Peyer's patch (tissue), 4 donors: ENCODE measurements at regions not wholly inside any gene's neighbourhood (a gene's known extent, or its start where the extent isn't known, plus 50 kb on each side); places are given as distances from the start of the nearest gene placed in this dataset.
A peak's percentile ranks its signal among the peaks of the same experiment; 100 is the strongest.

Experiments used
- DNase-seq, 3 donors: peaks; one replicate each; pipeline ENCODE4 v3.0.0-alpha.2; 2017 to 2019
- H3K27ac ChIP-seq, 4 donors: fragments of 200-600 bp; sonication (generic); one replicate each; pipeline ENCODE4 v1.5.1; 2016 to 2019
- H3K27me3 ChIP-seq, 2 donors: fragments of 200-600 bp; sonication (generic); one replicate each; pipeline ENCODE4 v1.5.1; 2019
- H3K36me3 ChIP-seq, 3 donors: fragments of 200-600 bp; sonication (generic); one replicate each; pipeline ENCODE4 v1.5.1; 2016 to 2019
- H3K4me1 ChIP-seq, 4 donors: fragments of 200-600 bp; sonication (generic); one replicate each; pipeline ENCODE4 v1.5.1; 2016 to 2019
- H3K4me3 ChIP-seq, 4 donors: fragments of 200-600 bp; sonication (generic); 1 replicate in 3 of 4; 2 replicates in 1 of 4; pipeline ENCODE4 v1.5.1; 2016 to 2019; ENCODE audit warnings: mild to moderate bottlenecking in 1 of 4
- H3K9me3 ChIP-seq, 4 donors: fragments of 200-600 bp; sonication (generic); one replicate each; pipeline ENCODE4 v1.5.1; 2016 to 2019; ENCODE audit warnings: mild to moderate bottlenecking in 1 of 4
- POLR2A ChIP-seq, 2 donors: fragments of 450-650 bp; IDR thresholded peaks; one replicate each; pipeline ENCODE4 v1.5.1; 2017; ENCODE audit warnings: antibody characterized with exemption in 2 of 2, mild to moderate bottlenecking in 2 of 2, moderate library complexity in 2 of 2
- TF ChIP-seq, protein P1 (sequence below), 6 experiments: fragments of 450-650 bp in 4 of 6; fragments of 200-600 bp in 2 of 6; sonication (generic) in 1 of 6; IDR thresholded peaks; one replicate each; pipeline ENCODE4 v1.5.1; 2017 to 2019; ENCODE audit warnings: antibody characterized with exemption in 6 of 6, mild to moderate bottlenecking in 3 of 6, moderate library complexity in 1 of 6

DNA sequence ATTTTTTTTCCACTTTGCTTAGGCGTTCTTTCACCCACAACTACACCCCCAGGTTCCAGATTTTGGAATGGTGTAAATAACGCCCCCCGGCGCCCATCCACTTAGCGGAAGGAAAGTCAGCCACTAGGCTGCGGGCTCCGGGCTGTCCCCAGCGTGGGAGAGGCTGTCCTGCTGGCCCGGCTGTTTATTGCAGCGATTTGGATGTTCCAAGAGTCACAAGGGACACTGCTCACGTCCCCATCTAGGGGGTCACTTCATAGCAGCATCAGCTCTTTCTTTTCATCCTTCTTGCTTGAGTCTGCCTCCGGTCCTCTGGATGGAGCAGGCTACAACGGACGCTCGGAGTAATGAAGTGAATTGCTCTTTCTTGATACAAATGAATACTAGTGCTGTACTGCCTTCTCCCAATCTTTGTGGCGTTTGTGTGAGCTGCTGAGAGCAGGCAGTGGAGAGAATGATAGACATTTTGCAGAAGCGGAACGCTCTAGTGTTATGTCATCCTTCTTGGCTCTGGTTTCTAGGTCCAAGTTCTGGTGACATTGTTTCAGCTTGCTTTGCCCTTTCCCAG is 50.7 kb upstream of the PAIP2B start:
- DNase-seq, result peak in 2 of 3 donors; percentile 22 to 48
- Histone ChIP-seq H3K27me3 (no peaks in the 10 kb centered on the region), H3K36me3 (no peaks in the 10 kb centered on the region), H3K9me3 (no peaks in the 10 kb centered on the region), H3K4me3 (peak overlapping the region; percentile 54 to 59 (median 57)), H3K27ac (no peak overlapping the region), H3K4me1 (peaks cover 0 to 19% (median 4%) of the 10 kb centered on the region in 4 donors)
- TF ChIP-seq, protein P1, sequence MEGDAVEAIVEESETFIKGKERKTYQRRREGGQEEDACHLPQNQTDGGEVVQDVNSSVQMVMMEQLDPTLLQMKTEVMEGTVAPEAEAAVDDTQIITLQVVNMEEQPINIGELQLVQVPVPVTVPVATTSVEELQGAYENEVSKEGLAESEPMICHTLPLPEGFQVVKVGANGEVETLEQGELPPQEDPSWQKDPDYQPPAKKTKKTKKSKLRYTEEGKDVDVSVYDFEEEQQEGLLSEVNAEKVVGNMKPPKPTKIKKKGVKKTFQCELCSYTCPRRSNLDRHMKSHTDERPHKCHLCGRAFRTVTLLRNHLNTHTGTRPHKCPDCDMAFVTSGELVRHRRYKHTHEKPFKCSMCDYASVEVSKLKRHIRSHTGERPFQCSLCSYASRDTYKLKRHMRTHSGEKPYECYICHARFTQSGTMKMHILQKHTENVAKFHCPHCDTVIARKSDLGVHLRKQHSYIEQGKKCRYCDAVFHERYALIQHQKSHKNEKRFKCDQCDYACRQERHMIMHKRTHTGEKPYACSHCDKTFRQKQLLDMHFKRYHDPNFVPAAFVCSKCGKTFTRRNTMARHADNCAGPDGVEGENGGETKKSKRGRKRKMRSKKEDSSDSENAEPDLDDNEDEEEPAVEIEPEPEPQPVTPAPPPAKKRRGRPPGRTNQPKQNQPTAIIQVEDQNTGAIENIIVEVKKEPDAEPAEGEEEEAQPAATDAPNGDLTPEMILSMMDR (IDR thresholded peaks at IDR 0.05), result peak in 2 of 6 experiments; percentile 18 to 27
- TF ChIP-seq POLR2A (IDR thresholded peaks at IDR 0.05), result no peak

- peak overlapping the region in 3 of 4 donors; percentile 20 to 68 (median 44) for H3K27ac ChIP-seq
Observed at GRCh38 chr2:71277147-71277475, 50.2 kb upstream of the PAIP2B start.

GRCh38 chr2:71276311-71277146 is 49.6 kb upstream of the PAIP2B start:
- Histone ChIP-seq H3K9me3 (no peaks in the 10 kb centered on the region), H3K4me3 (peak overlapping the region; percentile 54 to 59 (median 57)), H3K36me3 (no peaks in the 10 kb centered on the region), H3K4me1 (peaks cover 0 to 19% (median 4%) of the 10 kb centered on the region in 4 donors), H3K27ac (peak overlapping the region; percentile 20 to 68 (median 39)), H3K27me3 (no peaks in the 10 kb centered on the region)
- TF ChIP-seq, protein P1 (IDR thresholded peaks at IDR 0.05), result no peak
- TF ChIP-seq POLR2A (IDR thresholded peaks at IDR 0.05), result no peak
- peak; percentile 73 to 93 (median 92) for DNase-seq

More at GRCh38 chr2:71277147-71277475, 50.2 kb upstream of the PAIP2B start:
- Histone ChIP-seq H3K9me3 (no peaks in the 10 kb centered on the region), H3K36me3 (no peaks in the 10 kb centered on the region), H3K4me3 (peak overlapping the region; percentile 54 to 59 (median 57)), H3K4me1 (peaks cover 0 to 19% (median 4%) of the 10 kb centered on the region in 4 donors), H3K27me3 (no peaks in the 10 kb centered on the region)
- DNase-seq, result no peak
- TF ChIP-seq, protein P1 (IDR thresholded peaks at IDR 0.05), result no peak
- TF ChIP-seq POLR2A (IDR thresholded peaks at IDR 0.05), result no peak
